ENCODE measurements at regions not wholly inside any gene's neighbourhood (a gene's known extent, or its start where the extent isn't known, plus 50 kb on each side); places are given as distances from the start of the nearest gene placed in this dataset.

GRCh38 chr13:48156466-48156865 lies 61.6 kb upstream of the MED4 start:
- Histone ChIP-seq H3K4me1 (no peaks in the 10 kb centered on the region), H3K9me3 (no peaks in the 10 kb centered on the region), H3K4me3 (no peak overlapping the region), H3K36me3 (ENCODE audit: insufficient read depth in 1 of 2, low read depth in 1 of 2) (no peaks in the 10 kb centered on the region), H3K27me3 (ENCODE audit: insufficient read depth in 3 of 3, low read length in 2 of 3) (no peaks in the 10 kb centered on the region), H3K27ac (no peak overlapping the region)
- 78 to 82% (median 79%) methylated on average over 6 of the region's 6 CpGs for WGBS, 3 donors
- ATAC-seq, result no peak
- intact Hi-C loops (cut with DNase I), result no loop called here
- TF ChIP-seq CTCF (IDR thresholded peaks at IDR 0.05), result no peak
- no peak for DNase-seq

- ATAC-seq (peak in 3 of 4 donors; percentile 35 to 49 (median 42)), DNase-seq (no peak)
- H3K36me3 ChIP-seq (ENCODE audit: insufficient read depth in 1 of 2, low read depth in 1 of 2), result no peaks in the 10 kb centered on the region
- no peak overlapping the region for H3K4me3 ChIP-seq
- no peak for TF ChIP-seq CTCF (IDR thresholded peaks at IDR 0.05)
- H3K9me3 ChIP-seq, result no peaks in the 10 kb centered on the region
- H3K27me3 ChIP-seq (ENCODE audit: insufficient read depth in 3 of 3, low read length in 2 of 3), result no peaks in the 10 kb centered on the region
- WGBS, 3 donors, result 55 to 61% (median 57%) methylated on average over 2 of the region's 2 CpGs
- H3K4me1 ChIP-seq, result no peaks in the 10 kb centered on the region
- H3K27ac ChIP-seq, result no peak overlapping the region
- intact Hi-C loops (cut with DNase I), result no loop called here
These were observed 60.9 kb upstream of the MED4 start for GRCh38 chr13:48155848-48156247.

DNA sequence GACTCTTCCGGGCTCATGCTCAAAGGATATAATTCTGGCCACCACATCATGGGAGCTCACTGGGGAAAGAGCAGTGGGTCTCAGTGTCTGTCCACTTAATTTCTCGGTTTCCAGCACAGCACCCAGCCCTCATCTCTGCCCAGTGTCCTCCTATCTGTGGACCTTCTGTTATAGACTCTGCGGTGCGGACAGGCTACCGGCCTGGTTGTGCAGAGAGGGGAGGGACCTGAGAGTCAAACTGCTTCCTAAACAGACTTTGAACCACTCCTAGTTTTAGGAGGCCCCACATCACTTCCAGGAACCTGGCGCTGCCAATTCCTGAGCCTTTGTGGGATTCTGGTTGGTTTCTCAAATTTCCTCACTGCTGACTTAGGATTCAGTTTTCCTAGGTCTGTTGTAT lies 59.8 kb upstream of the MED4 start:
- no peak for TF ChIP-seq CTCF (IDR thresholded peaks at IDR 0.05)
- H3K4me1 ChIP-seq, result no peaks in the 10 kb centered on the region
- H3K27me3 ChIP-seq (ENCODE audit: insufficient read depth in 3 of 3, low read length in 2 of 3), result no peaks in the 10 kb centered on the region
- H3K4me3 ChIP-seq, result no peak overlapping the region
- no peaks in the 10 kb centered on the region for H3K9me3 ChIP-seq
- DNase-seq (no peak), ATAC-seq (no peak)
- 75 to 84% (median 78%) methylated on average over 6 of the region's 6 CpGs for WGBS, 3 donors
- intact Hi-C loops (cut with DNase I), result no loop called here
- H3K36me3 ChIP-seq (ENCODE audit: insufficient read depth in 1 of 2, low read depth in 1 of 2), result no peaks in the 10 kb centered on the region
- H3K27ac ChIP-seq, result no peak overlapping the region

- intact Hi-C loops (cut with DNase I), result no loop called here
- no peak for ATAC-seq
- WGBS, 3 donors, result 81 to 85% (median 84%) methylated on average over 3 of the region's 3 CpGs
These were observed 58.3 kb upstream of the MED4 start for GRCh38 chr13:48153186-48153585.

More at GRCh38 chr13:48153186-48153585, 58.3 kb upstream of the MED4 start:
- DNase-seq, result no peak
- Histone ChIP-seq H3K4me3 (no peak overlapping the region), H3K36me3 (ENCODE audit: insufficient read depth in 1 of 2, low read depth in 1 of 2) (no peaks in the 10 kb centered on the region), H3K27me3 (ENCODE audit: insufficient read depth in 3 of 3, low read length in 2 of 3) (no peaks in the 10 kb centered on the region), H3K9me3 (no peaks in the 10 kb centered on the region), H3K27ac (no peak overlapping the region), H3K4me1 (no peaks in the 10 kb centered on the region)
- no peak for TF ChIP-seq CTCF (IDR thresholded peaks at IDR 0.05)

All from psoas muscle (tissue), 7 donors.